IMR-90 (cell line): ENCODE measurements at regions not wholly inside any gene's neighbourhood (a gene's known extent, or its start where the extent isn't known, plus 50 kb on each side); places are given as distances from the start of the nearest gene placed in this dataset.

ENCODE experiments used
- ATAC-seq: fragments of 200-7000 bp; cut with Tn5 transposase; 2 replicates; pipeline ENCODE4 v1.9.1; 2020; ENCODE audit warnings: low read depth, mild to moderate bottlenecking, moderate library complexity
- BruUV-seq: library from RNA; stranded (reverse); fragments of 400-500 nt; replicated peaks from 2 replicates; lab custom pipeline; 2021; lab: Mats Ljungman, UMichigan
- CTCF ChIA-PET: fragments of 300-600 bp; formaldehyde crosslinking; extraction: SDS; loops from one replicate; lab custom pipeline; 2021; ENCODE audit warnings: antibody characterized with exemption; lab: Yijun Ruan, JAX
- POLR2A ChIA-PET: fragments of 300-600 bp; sonication (Branson Sonifier 250); formaldehyde crosslinking; loops from one replicate; lab custom pipeline; 2022; ENCODE audit warnings: antibody characterized with exemption; ENCODE audit not compliant: unreplicated experiment; lab: Charles Lee
- DNase-seq: peaks from one replicate; pipeline ENCODE4 v3.0.0; 2013
- H2AFZ ChIP-seq: replicated peaks from 2 replicates; pipeline ENCODE3; 2013; ENCODE audit warnings: low read length, mild to moderate bottlenecking; ENCODE audit not compliant: poor library complexity
- H2AK5ac ChIP-seq: 2 replicates; pipeline ENCODE4 v1.6.1; 2013; ENCODE audit warnings: low read depth, low read length, inconsistent platforms
- H2AK9ac ChIP-seq: replicated peaks from 2 replicates; pipeline ENCODE3; 2013; ENCODE audit warnings: mild to moderate bottlenecking, low read depth, low read length, moderate library complexity; ENCODE audit not compliant: poor library complexity
- H2BK120ac ChIP-seq: 2 replicates; pipeline ENCODE4 v1.6.1; 2013; ENCODE audit warnings: low read depth, low read length, inconsistent platforms
- H2BK15ac ChIP-seq: 3 replicates; pipeline ENCODE4 v1.6.1; 2013; ENCODE audit warnings: low read depth, low read length, inconsistent platforms
- H2BK20ac ChIP-seq: 2 replicates; pipeline ENCODE4 v1.6.1; 2013; ENCODE audit warnings: low read depth, mild to moderate bottlenecking, inconsistent platforms, low read length, moderate library complexity
- H2BK5ac ChIP-seq: 2 replicates; pipeline ENCODE4 v1.6.1; 2013; ENCODE audit warnings: mild to moderate bottlenecking, low read depth, low read length, inconsistent platforms; ENCODE audit not compliant: poor library complexity, severe bottlenecking
- H3K14ac ChIP-seq: replicated peaks from 2 replicates; pipeline ENCODE4 v1.6.1; 2013; ENCODE audit warnings: low read depth, low read length, inconsistent platforms
- H3K18ac ChIP-seq: 2 replicates; pipeline ENCODE4 v1.6.1; 2013; ENCODE audit warnings: low read depth, low read length, control low read depth
- H3K23ac ChIP-seq: 2 replicates; pipeline ENCODE4 v1.6.1; 2013; ENCODE audit warnings: low read depth, low read length, inconsistent platforms
- H3K27ac ChIP-seq: 2 replicates; pipeline ENCODE4 v1.5.1; 2013; ENCODE audit warnings: mild to moderate bottlenecking, control low read depth, low read length; ENCODE audit not compliant: insufficient read depth
- H3K27me3 ChIP-seq: 2 replicates; pipeline ENCODE4 v1.6.1; 2013; ENCODE audit warnings: low read length; ENCODE audit not compliant: control insufficient read depth, insufficient read depth
- H3K36me3 ChIP-seq: 2 replicates; pipeline ENCODE4 v1.6.1; 2013; ENCODE audit warnings: low read length, mixed read lengths; ENCODE audit not compliant: control insufficient read depth, insufficient read depth
- H3K4ac ChIP-seq: 2 replicates; pipeline ENCODE4 v1.6.1; 2013; ENCODE audit warnings: low read depth, low read length, inconsistent platforms
- H3K4me1 ChIP-seq: 2 replicates; pipeline ENCODE4 v1.6.1; 2013; ENCODE audit warnings: low read length, mixed read lengths; ENCODE audit not compliant: control insufficient read depth, insufficient read depth
- H3K4me2 ChIP-seq: 2 replicates; pipeline ENCODE4 v1.6.1; 2013; ENCODE audit warnings: low read depth, mild to moderate bottlenecking, control low read depth, low read length, moderate library complexity
- H3K4me3 ChIP-seq: 2 replicates; pipeline ENCODE4 v1.5.1; 2013; ENCODE audit warnings: low read depth, mild to moderate bottlenecking, control low read depth, low read length, moderate library complexity; ENCODE audit not compliant: insufficient read depth
- H3K56ac ChIP-seq: 2 replicates; pipeline ENCODE4 v1.6.1; 2013; ENCODE audit warnings: low read length, inconsistent platforms; ENCODE audit not compliant: insufficient read depth; ENCODE audit errors: extremely low read depth
- H3K79me1 ChIP-seq, 2 experiments: 2 replicates each; pipeline ENCODE4 v1.6.1; 2013; ENCODE audit warnings: low read length in 2 of 2, inconsistent platforms in 1 of 2, low read depth in 1 of 2
- H3K9ac ChIP-seq: 2 replicates; pipeline ENCODE4 v1.6.1; 2013; ENCODE audit warnings: low read depth, low read length, control low read depth
- H3K9me1 ChIP-seq: 2 replicates; pipeline ENCODE4 v1.6.1; 2013; ENCODE audit warnings: low read length, inconsistent platforms; ENCODE audit not compliant: insufficient read depth
- H3K9me3 ChIP-seq: 2 replicates; pipeline ENCODE4 v1.6.1; 2013; ENCODE audit warnings: low read length; ENCODE audit not compliant: control insufficient read depth, insufficient read depth
- H4K20me1 ChIP-seq: 2 replicates; pipeline ENCODE4 v1.6.1; 2013; ENCODE audit warnings: low read length, inconsistent platforms; ENCODE audit not compliant: insufficient read depth
- H4K5ac ChIP-seq: 2 replicates; pipeline ENCODE4 v1.6.1; 2013; ENCODE audit warnings: mild to moderate bottlenecking, low read depth, low read length, control low read depth
- H4K8ac ChIP-seq, 2 experiments: 2 replicates each; pipeline ENCODE4 v1.6.1; 2013; ENCODE audit warnings: low read depth in 2 of 2, low read length in 2 of 2, control low read depth in 1 of 2, inconsistent platforms in 1 of 2
- H4K91ac ChIP-seq: 2 replicates; pipeline ENCODE4 v1.6.1; 2013; ENCODE audit warnings: low read depth, low read length, inconsistent platforms; ENCODE audit not compliant: insufficient read depth
- BHLHE40 ChIP-seq: fragments of 150-350 bp; IDR thresholded peaks from 2 replicates; pipeline ENCODE4 v1.6.1; 2016; ENCODE audit warnings: mild to moderate bottlenecking, low read depth, low read length
- CEBPB ChIP-seq: IDR thresholded peaks from 2 replicates; pipeline ENCODE4 v1.6.1; 2012; ENCODE audit warnings: low read depth, low read length, improper control_type of control experiment
- CTCF ChIP-seq: conservative IDR thresholded peaks from 2 replicates; pipeline ENCODE4 v1.5.1; 2012; ENCODE audit warnings: mild to moderate bottlenecking, low read depth, low read length, improper control_type of control experiment
- FOS ChIP-seq: fragments of 150-350 bp; IDR thresholded peaks from 2 replicates; pipeline ENCODE4 v1.6.1; 2016; ENCODE audit warnings: low read depth, low read length
- MXI1 ChIP-seq: IDR thresholded peaks from 2 replicates; pipeline ENCODE4 v1.6.1; 2012; ENCODE audit warnings: low read depth, mild to moderate bottlenecking, low read length, moderate library complexity, borderline replicate concordance
- RCOR1 ChIP-seq: IDR thresholded peaks from 2 replicates; pipeline ENCODE4 v1.6.1; 2012; ENCODE audit warnings: mild to moderate bottlenecking, low read length, improper control_type of control experiment; ENCODE audit not compliant: insufficient replicate concordance
- RFX5 ChIP-seq: IDR thresholded peaks from 2 replicates; pipeline ENCODE4 v1.8.0; 2012; ENCODE audit warnings: low read depth, mild to moderate bottlenecking, low read length, moderate library complexity
- SMC3 ChIP-seq: fragments of 150-350 bp; IDR thresholded peaks from 2 replicates; pipeline ENCODE4 v1.6.1; 2016; ENCODE audit warnings: low read depth, mild to moderate bottlenecking, antibody characterized with exemption, low read length, moderate library complexity
- USF2 ChIP-seq: fragments of 150-350 bp; IDR thresholded peaks from 2 replicates; pipeline ENCODE4 v1.6.1; 2017; ENCODE audit warnings: mild to moderate bottlenecking, antibody characterized with exemption, low read length, low read depth
- WGBS, 2 experiments: methylation state at CpG; one replicate each; pipeline versions ENCODE4 v1.1.5 to v1.1.7; 2013; ENCODE audit warnings: missing lambda C conversion rate in 2 of 2; ENCODE audit not compliant: insufficient read length in 1 of 2; ENCODE audit errors: extremely low coverage in 2 of 2; 5-methylcytosine and 5-hydroxymethylcytosine counted together
- dilution Hi-C: fragments of 300-500 bp; cut with HindIII; formaldehyde crosslinking; loops from one replicate; pipeline ENCODE4 v1.14.3; 2018; ENCODE audit warnings: low sequenced_read_pairs; ENCODE audit not compliant: unreplicated experiment
- in situ Hi-C: fragments of 300-500 bp; cut with MboI; formaldehyde crosslinking; loops from 3 replicates; pipeline ENCODE4 v1.14.3; 2019; ENCODE audit warnings: low sequenced_read_pairs, inconsistent platforms, mixed read lengths
- intact Hi-C: fragments of 100-400 bp; cut with micrococcal nuclease; formaldehyde crosslinking; loops from 2 replicates; pipeline ENCODE4 v1.10.0; 2022

DNA sequence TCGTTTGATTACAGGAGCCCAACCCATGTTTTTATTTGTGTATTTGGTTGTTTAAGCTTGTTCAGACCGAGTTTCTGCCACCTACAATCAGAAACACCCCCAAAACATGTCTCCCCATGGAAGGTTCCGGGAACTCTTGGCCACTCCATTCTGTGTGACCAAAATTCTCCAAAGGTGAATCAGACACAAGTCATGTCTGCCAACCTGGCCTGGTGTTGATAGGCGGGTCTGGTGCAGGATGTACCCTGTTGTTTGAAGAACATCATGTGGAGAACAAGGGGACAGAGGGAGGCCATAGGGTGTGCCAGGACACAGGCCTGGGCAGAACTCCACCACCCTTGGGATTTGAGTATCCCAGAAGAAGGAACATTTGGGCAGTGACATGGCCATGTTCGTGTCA, 147.1 kb upstream of the MYL2 start:
- H3K27me3 ChIP-seq, result no peaks in the 10 kb centered on the region
- H2BK120ac ChIP-seq, result no peak overlapping the region
- H4K20me1 ChIP-seq, result no peaks in the 10 kb centered on the region
- no peak overlapping the region for H4K5ac ChIP-seq
- H3K4me3 ChIP-seq, result no peak overlapping the region
- no TSS peak for BruUV-seq
- DNase-seq (no peak), ATAC-seq (no peak)
- no peak overlapping the region for H3K14ac ChIP-seq
- no peaks in the 10 kb centered on the region for H3K79me1 ChIP-seq
- H2BK15ac ChIP-seq, result no peak overlapping the region
- intact Hi-C loops (no loop called here), in situ Hi-C loops (no loop called here), dilution Hi-C loops (no loop called here)
- H3K27ac ChIP-seq, result no peak overlapping the region
- no peak overlapping the region for H3K18ac ChIP-seq
- no peak overlapping the region for H3K9ac ChIP-seq
- H2BK20ac ChIP-seq, result no peak overlapping the region
- no peak overlapping the region for H4K91ac ChIP-seq
- no peak overlapping the region for H4K8ac ChIP-seq
- CTCF ChIA-PET, result no interaction called here
- POLR2A ChIA-PET, result no interaction called here
- H3K4me1 ChIP-seq, result no peaks in the 10 kb centered on the region
- H2AK5ac ChIP-seq, result no peak overlapping the region
- H2BK5ac ChIP-seq, result no peak overlapping the region
- H3K56ac ChIP-seq, result no peak overlapping the region
- H3K36me3 ChIP-seq, result no peaks in the 10 kb centered on the region
- 40% methylated on average over 2 of the region's 5 CpGs; no CpG with 5 or more reads in 1 of the 2 experiments for WGBS, 2 experiments
- no peak for TF ChIP-seq SMC3
- no peak for TF ChIP-seq BHLHE40
- TF ChIP-seq RFX5, result no peak
- TF ChIP-seq CEBPB, result no peak
- TF ChIP-seq CTCF, result no peak
- no peak for TF ChIP-seq RCOR1
- TF ChIP-seq FOS, result no peak
- no peak for TF ChIP-seq USF2
- TF ChIP-seq MXI1, result no peak
- no peak overlapping the region for H2AFZ ChIP-seq
- H2AK9ac ChIP-seq, result no peak overlapping the region
- no peaks in the 10 kb centered on the region for H3K9me3 ChIP-seq
- H3K4ac ChIP-seq, result no peak overlapping the region
- H3K9me1 ChIP-seq, result no peaks in the 10 kb centered on the region
- no peak overlapping the region for H3K4me2 ChIP-seq
- no peak overlapping the region for H3K23ac ChIP-seq
